Tongue (tissue), 1 donor: ENCODE measurements at regions not wholly inside any gene's neighbourhood (a gene's known extent, or its start where the extent isn't known, plus 50 kb on each side); places are given as distances from the start of the nearest gene placed in this dataset.

Experiments
- DNase-seq: peaks from one replicate; pipeline ENCODE4 v3.0.0-alpha.2; 2015

DNA sequence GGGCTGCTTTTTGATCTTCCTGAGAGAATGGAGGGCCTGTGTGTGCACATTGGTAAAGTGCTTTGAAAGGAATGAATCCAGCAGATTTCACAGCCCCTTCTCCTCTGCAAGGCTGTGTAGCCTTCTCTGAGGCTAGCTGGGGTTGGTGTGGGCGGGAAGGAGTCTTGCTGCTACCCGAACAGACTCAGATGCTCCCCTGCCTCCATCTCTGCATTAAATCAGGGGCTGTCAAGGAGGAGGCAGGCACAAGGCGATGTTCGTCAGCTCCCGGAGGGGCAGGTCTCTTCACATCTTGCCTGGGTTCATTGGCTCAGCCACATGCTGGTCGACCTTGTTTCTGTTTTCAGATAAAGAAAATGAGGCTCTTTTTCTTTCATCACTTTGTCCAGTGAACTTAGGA lies 291.5 kb upstream of the SULF2 start:
- DNase-seq = no peak

DNA sequence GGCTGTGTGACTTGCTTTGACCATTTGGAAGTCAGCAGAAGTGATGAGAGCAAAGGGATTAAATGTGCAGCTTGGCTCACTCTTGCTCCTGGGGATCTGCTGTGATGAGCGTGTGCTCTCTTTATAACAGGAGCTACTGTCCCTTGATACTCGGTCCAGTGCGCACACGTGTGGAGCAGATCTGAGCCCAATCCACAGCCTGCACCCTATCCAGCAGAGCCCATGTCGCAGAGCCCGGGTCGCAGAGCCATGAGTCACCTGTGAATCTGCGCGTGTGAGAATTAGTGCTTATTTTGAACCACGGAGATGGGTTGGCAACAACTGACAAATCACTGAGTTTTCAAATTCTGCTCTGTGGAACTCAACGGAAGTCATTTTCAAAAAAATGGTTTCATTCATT lies 291.0 kb upstream of the SULF2 start:
- DNase-seq = no peak

GRCh38 chr20:48075591-48076174 lies 290.4 kb upstream of the SULF2 start:
- DNase-seq = no peak

DNA sequence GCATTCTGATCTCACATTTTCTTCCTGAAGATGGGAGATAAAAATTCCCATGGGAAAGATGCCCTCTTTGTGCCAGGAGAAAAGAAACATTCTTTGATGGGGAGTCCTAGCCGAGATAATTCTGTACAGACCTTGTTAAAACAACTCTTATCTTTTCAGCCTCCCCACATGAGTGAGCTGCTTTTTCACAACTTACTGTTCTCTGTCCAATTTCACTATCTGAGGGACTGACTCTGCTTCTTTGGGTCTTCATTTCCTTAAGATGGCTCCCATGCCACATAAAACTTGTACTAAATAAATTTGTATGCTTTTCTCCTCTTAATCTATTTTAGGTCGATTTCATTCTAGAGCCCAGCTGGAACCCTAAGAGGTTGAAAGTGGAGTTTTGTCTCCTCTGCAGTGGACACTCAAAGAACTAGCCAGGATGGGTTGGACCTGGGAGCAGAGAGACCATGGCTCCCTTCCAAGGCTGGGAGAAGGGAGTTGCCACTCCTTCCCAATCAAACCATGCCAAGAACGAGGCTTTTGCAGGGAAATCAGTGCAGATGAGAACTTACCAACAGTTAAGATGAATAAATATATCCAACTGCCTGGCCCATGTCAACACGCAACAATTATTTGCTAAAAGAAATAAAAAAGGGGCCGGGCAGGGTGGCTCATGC lies 285.8 kb upstream of the SULF2 start:
- DNase-seq = no peak

- DNase-seq = peak; percentile 29
Observed at GRCh38 chr20:48069596-48069995, 284.3 kb upstream of the SULF2 start.

DNA sequence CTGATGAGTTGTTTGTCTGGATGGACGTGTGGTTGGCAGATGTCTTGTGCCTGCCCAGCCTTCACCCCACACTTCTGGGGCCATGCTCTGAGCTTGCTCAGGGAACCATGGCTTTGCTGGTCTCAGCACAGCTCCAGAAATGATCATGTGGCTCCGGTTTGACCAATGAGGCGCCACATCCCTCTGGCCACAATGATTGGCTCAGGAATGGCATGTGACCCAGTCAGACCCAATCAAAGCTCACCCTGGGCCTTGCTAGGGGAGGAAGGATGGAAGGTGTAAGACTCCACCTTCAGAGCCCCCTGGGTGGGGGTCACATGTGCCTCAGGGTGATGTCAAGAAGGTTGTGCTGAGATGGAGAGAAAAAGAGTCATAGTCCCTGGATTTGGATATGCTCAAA lies 281.6 kb upstream of the SULF2 start:
- DNase-seq = no peak

DNA sequence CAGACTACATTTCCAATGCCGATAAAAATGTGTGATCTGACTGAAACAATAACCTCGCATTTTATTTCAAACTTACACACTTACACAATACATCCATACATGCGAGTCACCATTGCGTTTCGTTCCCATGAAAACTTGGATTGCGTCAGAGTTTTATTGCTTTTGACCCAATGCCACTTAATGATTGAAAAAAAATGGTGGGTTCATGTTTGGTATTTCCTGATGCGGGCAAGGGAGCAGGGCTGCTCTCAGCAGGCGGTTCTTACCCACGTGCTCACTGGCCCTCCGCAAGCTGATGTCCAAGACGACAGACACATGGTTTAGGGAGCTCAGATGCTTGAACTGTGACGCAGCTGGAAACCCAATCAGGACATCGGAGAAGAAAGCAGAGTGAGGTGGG lies 281.0 kb upstream of the SULF2 start:
- no peak for DNase-seq

DNA sequence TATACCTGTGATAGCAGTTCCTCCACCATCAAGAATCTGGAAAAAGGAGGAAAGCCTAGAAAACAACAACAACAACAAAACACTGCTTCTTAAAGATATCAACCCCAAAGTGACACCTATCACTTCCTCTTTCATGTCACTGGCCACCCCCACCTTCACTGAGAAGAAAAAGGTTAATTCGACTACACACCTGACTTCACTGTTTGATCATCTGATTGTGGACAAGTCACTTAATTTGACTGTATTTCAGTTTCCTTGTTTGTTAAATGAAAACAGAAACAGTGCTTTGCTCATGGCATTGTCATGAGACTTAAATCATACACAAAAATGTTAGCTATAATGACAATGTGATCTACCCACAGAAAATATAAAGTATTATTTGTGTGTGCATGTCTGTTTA lies 280.6 kb upstream of the SULF2 start:
- no peak for DNase-seq

GRCh38 chr20:48064929-48065328 lies 279.6 kb upstream of the SULF2 start:
- DNase-seq = no peak

- peak; percentile 27 for DNase-seq
Observed at GRCh38 chr20:48060841-48061720, 275.8 kb upstream of the SULF2 start.

GRCh38 chr20:48058611-48059559 lies 273.6 kb upstream of the SULF2 start:
- no peak for DNase-seq

- no peak for DNase-seq
Observed at GRCh38 chr20:48057739-48058138, 272.5 kb upstream of the SULF2 start.

DNA sequence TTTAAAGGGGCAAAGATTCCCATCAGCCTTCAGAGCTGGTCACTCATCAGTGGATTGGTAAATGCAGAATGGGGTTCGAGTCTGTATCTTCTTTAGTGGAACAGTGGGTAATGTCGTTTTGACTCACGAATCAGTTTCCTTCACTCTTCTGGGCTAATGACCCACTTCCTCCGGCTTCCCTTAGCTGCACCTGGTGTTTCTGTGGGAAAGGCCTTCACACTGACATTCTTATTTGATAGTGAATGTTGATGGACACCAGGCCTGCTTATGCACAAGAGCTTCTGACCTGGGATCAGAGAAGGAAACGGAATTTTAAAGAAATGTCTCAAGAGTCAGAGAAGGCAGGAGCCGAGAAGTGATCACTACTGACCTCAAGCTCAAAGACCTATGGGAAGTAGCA lies 272.0 kb upstream of the SULF2 start:
- no peak for DNase-seq

DNA sequence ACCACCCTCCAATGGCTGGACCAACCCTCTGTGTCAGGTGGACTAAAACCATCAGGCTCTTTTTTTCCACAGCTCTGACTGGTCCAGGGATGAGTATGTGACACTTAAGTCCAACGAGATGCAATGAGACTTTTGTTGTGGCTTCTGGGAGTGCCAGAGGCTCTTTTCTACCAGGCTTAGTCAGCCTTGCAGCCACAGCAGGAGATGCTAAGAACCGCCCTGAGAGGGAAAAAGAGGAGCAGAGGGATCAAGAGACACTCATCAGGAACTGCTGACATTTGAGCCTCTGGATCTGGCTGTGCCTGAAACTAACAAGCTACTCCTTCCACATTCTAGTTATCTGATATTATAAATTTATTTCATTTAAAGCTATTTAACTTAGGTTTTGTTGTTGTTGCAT lies 270.9 kb upstream of the SULF2 start:
- DNase-seq = no peak

DNA sequence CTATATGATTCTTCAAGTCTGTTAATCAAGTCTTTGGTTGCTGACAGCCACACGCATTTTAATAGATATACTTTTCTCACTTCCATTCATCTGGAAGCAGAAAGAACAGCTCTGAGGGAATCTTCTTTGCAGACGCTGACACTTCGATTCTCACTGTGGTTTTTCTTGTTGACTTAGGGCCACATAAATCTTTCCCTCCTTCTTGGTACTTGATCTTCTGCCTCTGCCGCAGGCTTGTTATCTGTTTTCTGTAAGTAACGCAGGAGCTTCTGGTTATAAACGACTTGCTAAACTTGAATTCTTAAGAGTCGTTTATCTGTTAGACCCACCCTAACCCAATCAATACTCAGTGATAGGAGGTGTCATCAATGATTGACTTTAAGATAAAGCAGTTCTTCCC lies 268.8 kb upstream of the SULF2 start:
- DNase-seq = no peak

DNA sequence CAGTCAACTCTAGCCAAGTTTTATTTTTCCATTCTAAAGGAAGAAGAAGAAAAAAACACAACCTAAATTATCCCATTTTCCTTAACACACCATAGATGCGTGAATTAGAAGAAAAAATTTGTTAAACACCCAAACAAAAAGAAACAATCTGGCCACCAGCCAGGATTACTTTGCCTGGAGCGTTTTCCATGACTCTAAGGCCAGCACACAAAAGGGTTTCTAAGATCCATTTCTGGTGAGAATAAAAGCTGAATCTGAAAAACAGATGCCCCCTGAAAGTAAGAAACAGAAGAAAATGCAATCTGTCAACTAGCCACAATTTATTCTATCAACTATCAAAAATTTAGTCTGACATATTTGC lies 267.2 kb upstream of the SULF2 start:
- peak; percentile 79 for DNase-seq

DNA sequence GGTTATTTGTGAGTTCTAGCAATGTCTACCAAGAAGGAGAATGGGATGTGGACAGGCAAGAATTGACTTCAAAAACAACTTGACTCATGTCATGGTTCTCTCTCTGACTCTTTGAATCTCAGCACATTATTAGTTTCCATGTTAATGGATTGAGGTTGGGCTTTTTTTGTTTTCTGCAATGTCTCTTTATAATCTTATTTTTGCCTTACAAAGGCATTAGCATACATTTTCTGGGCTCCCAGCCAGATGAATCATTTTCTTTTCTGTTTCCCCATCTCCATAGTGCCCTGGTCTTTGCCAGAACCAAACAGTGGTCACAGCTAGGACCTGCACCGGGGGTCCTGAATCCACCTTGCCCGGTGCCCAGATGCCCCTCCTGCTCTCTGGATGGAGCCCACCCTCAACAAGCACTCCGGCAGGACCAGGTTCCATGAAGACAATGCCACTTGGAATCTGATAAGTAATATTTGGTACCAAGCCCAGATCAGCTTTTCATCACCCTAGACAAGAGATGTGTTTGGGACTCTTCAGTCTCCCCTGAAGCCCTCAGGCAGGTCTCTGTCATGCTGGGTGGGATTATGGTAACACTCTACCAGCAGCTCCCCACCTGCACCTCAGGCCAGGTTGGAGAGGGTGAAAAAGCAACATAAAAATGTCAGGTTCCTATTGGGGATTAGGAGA lies 266.7 kb upstream of the SULF2 start:
- peak; percentile 91 for DNase-seq

GRCh38 chr20:48049641-48050040 lies 264.4 kb upstream of the SULF2 start:
- peak; percentile 62 for DNase-seq

- peak; percentile 58 for DNase-seq
Observed at GRCh38 chr20:48049171-48049570, 263.9 kb upstream of the SULF2 start.

DNA sequence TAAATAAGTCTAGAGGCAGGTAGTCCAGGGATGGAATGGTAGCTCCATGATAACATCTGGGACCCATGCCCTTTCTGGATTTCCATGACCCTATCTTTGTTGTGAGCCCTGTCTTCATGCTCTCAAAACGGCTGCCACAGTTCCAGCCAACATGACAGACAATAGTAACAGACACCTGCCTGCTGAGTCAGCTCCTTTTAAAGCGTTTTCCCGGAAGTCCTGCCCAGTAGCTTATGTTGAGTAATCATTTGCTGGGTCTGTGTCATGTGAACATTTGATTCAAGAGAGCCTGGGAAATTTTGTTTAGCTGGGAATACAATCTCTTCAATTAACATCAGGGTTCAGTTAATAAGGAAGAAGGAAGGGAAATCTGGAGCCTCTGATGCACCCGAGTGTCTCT lies 262.2 kb upstream of the SULF2 start:
- no peak for DNase-seq

- no peak for DNase-seq
Observed at GRCh38 chr20:48042628-48043027, 257.3 kb upstream of the SULF2 start.
